ENCODE measurements at regions not wholly inside any gene's neighbourhood (a gene's known extent, or its start where the extent isn't known, plus 50 kb on each side); places are given as distances from the start of the nearest gene placed in this dataset.
"Not testable (repeated sequence)": the region's sequence is repeated elsewhere in the genome, so short reads cannot be mapped to it uniquely, and the experiment has no call there.

- TF ChIP-seq NCOA6 (IDR thresholded peaks at IDR 0.05) (no peak), NCOR1 (IDR thresholded peaks at IDR 0.05) (no peak), ZNF717 (CRISPR knock-in tag; IDR thresholded peaks at IDR 0.05) (no peak), YBX1 (IDR thresholded peaks at IDR 0.05) (no peak), ELK1 (CRISPR knock-in tag; IDR thresholded peaks at IDR 0.05) (no peak), XRCC4 (IDR thresholded peaks at IDR 0.05; ENCODE audit: extremely low read depth, insufficient read depth, insufficient read length) (no peak), PHF20 (IDR thresholded peaks at IDR 0.05; ENCODE audit: partially characterized antibody) (no peak), HIVEP1 (CRISPR knock-in tag; IDR thresholded peaks at IDR 0.05) (no peak), ATF1 (CRISPR knock-in tag; IDR thresholded peaks at IDR 0.05) (no peak), ATF1 (tag; IDR thresholded peaks at IDR 0.05) (no peak), MECOM (CRISPR knock-in tag; IDR thresholded peaks at IDR 0.05) (no peak), TRIM28 (IDR thresholded peaks at IDR 0.05) (no peak), RERE (CRISPR knock-in tag; IDR thresholded peaks at IDR 0.05; ENCODE audit: borderline replicate concordance) (no peak), SMAD3 (CRISPR knock-in tag; conservative IDR thresholded peaks at IDR 0.05) (no peak)
- no peak overlapping the region for H2AFZ ChIP-seq (ENCODE audit: low read depth, low read length)
- no peak overlapping the region for H3K9ac ChIP-seq (ENCODE audit: insufficient read depth in 1 of 2, low read depth in 2 of 2, low read length in 2 of 2)
- CTCF ChIA-PET (ENCODE audit: low intra/inter-chr PET ratio): no interaction called here
- H3K9me1 ChIP-seq (ENCODE audit: control insufficient read depth, insufficient read depth, low read length): no peaks in the 10 kb centered on the region
- H3K36me3 ChIP-seq (ENCODE audit: control insufficient read depth, insufficient read depth, low read length): no peaks in the 10 kb centered on the region
- FAIRE-seq (no peak), DNase-seq (ENCODE audit: extremely low read depth in 1 of 4, low spot score in 3 of 4) (no peak), ATAC-seq (no peak)
- in situ Hi-C loops (cut with MboI) (no loop called here), intact Hi-C loops (cut with micrococcal nuclease) (no loop called here)
- no peaks in the 10 kb centered on the region for H3K9me3 ChIP-seq (replicated peaks; ENCODE audit: control insufficient read depth, insufficient read depth, low read depth, low read length)
- no TSS peak for BruUV-seq (replicated peaks)
- H4K20me1 ChIP-seq (replicated peaks; ENCODE audit: control insufficient read depth, insufficient read depth, low read length): no peaks in the 10 kb centered on the region
- no peak overlapping the region for H3K27ac ChIP-seq (ENCODE audit: extremely low read depth, low read depth, low read length)
- no peak overlapping the region for H3K4me3 ChIP-seq
- no peaks in the 10 kb centered on the region for H3K27me3 ChIP-seq (ENCODE audit: control insufficient read depth in 2 of 2, insufficient read depth in 2 of 2, low read length in 2 of 2)
- H3K4me2 ChIP-seq (ENCODE audit: insufficient read depth, low read length): no peak overlapping the region
- POLR2A ChIA-PET: no interaction called here
- H3K4me1 ChIP-seq (replicated peaks in 1 of 2; ENCODE audit: control insufficient read depth in 2 of 2, insufficient read depth in 2 of 2, low read length in 2 of 2): no peaks in the 10 kb centered on the region
- H3K79me2 ChIP-seq (ENCODE audit: control insufficient read depth, insufficient read depth, low read length): no peaks in the 10 kb centered on the region
- WGBS (ENCODE audit: insufficient coverage, low coverage, missing lambda C conversion rate): 4% methylated on average over 3 of the region's 3 CpGs
Observed at GRCh38 chr7:53383131-53383530, 347.7 kb downstream of the POM121L12 start.

- H3K9ac ChIP-seq (ENCODE audit: insufficient read depth in 1 of 2, low read depth in 2 of 2, low read length in 2 of 2); H2AFZ ChIP-seq (ENCODE audit: low read depth, low read length); H3K27ac ChIP-seq (ENCODE audit: extremely low read depth, low read depth, low read length); H3K4me3 ChIP-seq; intact Hi-C loops (cut with micrococcal nuclease); H3K27me3 ChIP-seq (ENCODE audit: control insufficient read depth in 2 of 2, insufficient read depth in 2 of 2, low read length in 2 of 2); BruUV-seq (replicated peaks); H3K9me3 ChIP-seq (replicated peaks; ENCODE audit: control insufficient read depth, insufficient read depth, low read depth, low read length); H3K9me1 ChIP-seq (ENCODE audit: control insufficient read depth, insufficient read depth, low read length); POLR2A ChIA-PET; CTCF ChIA-PET (ENCODE audit: low intra/inter-chr PET ratio); DNase-seq (ENCODE audit: extremely low read depth in 1 of 4, low spot score in 3 of 4); in situ Hi-C loops (cut with MboI); FAIRE-seq; H3K4me2 ChIP-seq (ENCODE audit: insufficient read depth, low read length); H3K4me1 ChIP-seq (replicated peaks in 1 of 2; ENCODE audit: control insufficient read depth in 2 of 2, insufficient read depth in 2 of 2, low read length in 2 of 2); H3K79me2 ChIP-seq (ENCODE audit: control insufficient read depth, insufficient read depth, low read length); H4K20me1 ChIP-seq (replicated peaks; ENCODE audit: control insufficient read depth, insufficient read depth, low read length); ATAC-seq; H3K36me3 ChIP-seq (ENCODE audit: control insufficient read depth, insufficient read depth, low read length): not testable (repeated sequence)
- WGBS (ENCODE audit: insufficient coverage, low coverage, missing lambda C conversion rate): 2% methylated on average over 13 of the region's 19 CpGs
Observed at GRCh38 chr7:53385239-53385638, 349.8 kb downstream of the POM121L12 start.
